ENCODE measurements at regions not wholly inside any gene's neighbourhood (a gene's known extent, or its start where the extent isn't known, plus 50 kb on each side); places are given as distances from the start of the nearest gene placed in this dataset.

DNA sequence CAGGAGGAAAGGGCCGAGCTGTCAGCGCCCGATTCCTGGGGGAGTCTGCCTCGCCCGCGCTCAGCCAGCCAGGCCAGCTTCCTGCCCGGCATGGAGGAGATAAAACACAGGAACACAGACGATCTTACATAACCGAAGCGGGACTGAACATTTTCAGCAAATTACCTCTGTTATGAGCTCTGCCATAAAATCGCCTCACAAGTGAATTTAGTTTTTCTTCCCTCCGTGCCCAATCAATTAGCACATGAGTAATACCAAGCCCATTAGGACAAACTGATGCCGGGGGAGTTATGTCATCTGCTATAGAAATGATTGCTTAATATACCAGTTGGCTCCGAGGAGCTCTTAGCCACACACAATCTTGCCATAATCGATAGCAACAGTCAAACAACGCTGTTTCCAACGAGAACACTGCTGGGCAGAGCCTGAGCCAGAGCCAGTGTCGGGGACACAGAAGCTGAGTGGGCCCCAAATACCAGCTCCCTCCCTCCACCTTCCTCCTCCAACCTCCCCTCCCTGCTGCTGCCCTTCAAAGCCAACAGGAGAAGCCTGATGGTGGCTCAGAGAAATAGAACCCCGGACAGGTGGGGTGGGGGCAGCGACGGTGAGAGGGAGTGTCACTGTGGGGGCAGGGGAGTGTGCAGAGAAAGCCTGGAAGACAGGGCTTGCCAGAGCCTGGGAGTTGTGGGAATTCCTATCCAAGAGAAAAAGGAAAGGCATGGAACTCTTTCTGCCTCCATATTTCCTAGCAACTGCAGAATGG lies 279.4 kb upstream of the TLE3 start (continued):
- no peak for TF ChIP-seq PBX2 (CRISPR knock-in tag; IDR thresholded peaks at IDR 0.05; ENCODE audit: low read depth)
- TF ChIP-seq PBX2 (tag; conservative IDR thresholded peaks at IDR 0.05; ENCODE audit: low read depth): no peak
- no peak for TF ChIP-seq XRCC4 (IDR thresholded peaks at IDR 0.05; ENCODE audit: extremely low read depth, insufficient read depth, insufficient read length)
- no peak for TF ChIP-seq STAT6 (CRISPR knock-in tag; IDR thresholded peaks at IDR 0.05)
- no peak for TF ChIP-seq CBX3 (IDR thresholded peaks at IDR 0.05; ENCODE audit: borderline replicate concordance in 1 of 2, low read length in 2 of 2)
- TF ChIP-seq ZNF830 (CRISPR knock-in tag; IDR thresholded peaks at IDR 0.05): no peak
- TF ChIP-seq, protein P1, sequence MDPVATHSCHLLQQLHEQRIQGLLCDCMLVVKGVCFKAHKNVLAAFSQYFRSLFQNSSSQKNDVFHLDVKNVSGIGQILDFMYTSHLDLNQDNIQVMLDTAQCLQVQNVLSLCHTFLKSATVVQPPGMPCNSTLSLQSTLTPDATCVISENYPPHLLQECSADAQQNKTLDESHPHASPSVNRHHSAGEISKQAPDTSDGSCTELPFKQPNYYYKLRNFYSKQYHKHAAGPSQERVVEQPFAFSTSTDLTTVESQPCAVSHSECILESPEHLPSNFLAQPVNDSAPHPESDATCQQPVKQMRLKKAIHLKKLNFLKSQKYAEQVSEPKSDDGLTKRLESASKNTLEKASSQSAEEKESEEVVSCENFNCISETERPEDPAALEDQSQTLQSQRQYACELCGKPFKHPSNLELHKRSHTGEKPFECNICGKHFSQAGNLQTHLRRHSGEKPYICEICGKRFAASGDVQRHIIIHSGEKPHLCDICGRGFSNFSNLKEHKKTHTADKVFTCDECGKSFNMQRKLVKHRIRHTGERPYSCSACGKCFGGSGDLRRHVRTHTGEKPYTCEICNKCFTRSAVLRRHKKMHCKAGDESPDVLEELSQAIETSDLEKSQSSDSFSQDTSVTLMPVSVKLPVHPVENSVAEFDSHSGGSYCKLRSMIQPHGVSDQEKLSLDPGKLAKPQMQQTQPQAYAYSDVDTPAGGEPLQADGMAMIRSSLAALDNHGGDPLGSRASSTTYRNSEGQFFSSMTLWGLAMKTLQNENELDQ (CRISPR knock-in tag; IDR thresholded peaks at IDR 0.05; ENCODE audit: borderline replicate concordance): no peak
- TF ChIP-seq IFI16 (CRISPR knock-in tag; IDR thresholded peaks at IDR 0.05): no peak
- TF ChIP-seq CEBPB (tag; IDR thresholded peaks at IDR 0.05): peak; percentile 86
- 0 out of 2 replicates have a peak, but pooled peaks have one; percentile 17 for TF ChIP-seq ETV1 (tag; conservative IDR thresholded peaks at IDR 0.05; ENCODE audit: low read depth)
